ENCODE measurements at regions not wholly inside any gene's neighbourhood (a gene's known extent, or its start where the extent isn't known, plus 50 kb on each side); places are given as distances from the start of the nearest gene placed in this dataset.

DNA sequence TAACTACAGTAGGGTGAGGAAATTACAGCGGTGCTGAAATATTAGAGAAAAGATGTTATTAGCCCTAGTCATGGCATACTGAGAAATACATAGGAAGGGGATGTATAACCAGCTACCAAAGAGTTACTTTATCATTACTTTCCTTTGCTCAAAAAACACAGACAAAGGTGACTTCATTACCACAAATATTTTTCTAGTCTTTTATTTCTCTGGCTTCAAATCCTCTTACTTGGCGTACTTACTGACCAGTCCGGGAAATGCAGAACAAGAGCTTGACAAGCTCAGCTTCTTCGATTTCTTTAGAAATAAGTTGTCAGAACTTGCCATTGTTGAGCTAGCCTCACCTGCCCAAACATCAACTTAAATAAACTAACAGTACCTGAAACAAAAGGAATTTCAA is 142.1 kb upstream of the TMCO5A start:
- no peak for TF ChIP-seq POLR2A (IDR thresholded peaks at IDR 0.05; ENCODE audit: low read length)
- no peak for TF ChIP-seq GATA1 (IDR thresholded peaks at IDR 0.05; ENCODE audit: low read depth, low read length)
